NCI-H2107 (cell line): ENCODE measurements at regions not wholly inside any gene's neighbourhood (a gene's known extent, or its start where the extent isn't known, plus 50 kb on each side); places are given as distances from the start of the nearest gene placed in this dataset.
"Not testable (repeated sequence)": the region's sequence is repeated elsewhere in the genome, so short reads cannot be mapped to it uniquely, and the experiment has no call there.

ENCODE experiments used
- DNase-seq: peaks from one replicate; lab custom pipeline; 2025; lab: John Stamatoyannopoulos, UW

DNA sequence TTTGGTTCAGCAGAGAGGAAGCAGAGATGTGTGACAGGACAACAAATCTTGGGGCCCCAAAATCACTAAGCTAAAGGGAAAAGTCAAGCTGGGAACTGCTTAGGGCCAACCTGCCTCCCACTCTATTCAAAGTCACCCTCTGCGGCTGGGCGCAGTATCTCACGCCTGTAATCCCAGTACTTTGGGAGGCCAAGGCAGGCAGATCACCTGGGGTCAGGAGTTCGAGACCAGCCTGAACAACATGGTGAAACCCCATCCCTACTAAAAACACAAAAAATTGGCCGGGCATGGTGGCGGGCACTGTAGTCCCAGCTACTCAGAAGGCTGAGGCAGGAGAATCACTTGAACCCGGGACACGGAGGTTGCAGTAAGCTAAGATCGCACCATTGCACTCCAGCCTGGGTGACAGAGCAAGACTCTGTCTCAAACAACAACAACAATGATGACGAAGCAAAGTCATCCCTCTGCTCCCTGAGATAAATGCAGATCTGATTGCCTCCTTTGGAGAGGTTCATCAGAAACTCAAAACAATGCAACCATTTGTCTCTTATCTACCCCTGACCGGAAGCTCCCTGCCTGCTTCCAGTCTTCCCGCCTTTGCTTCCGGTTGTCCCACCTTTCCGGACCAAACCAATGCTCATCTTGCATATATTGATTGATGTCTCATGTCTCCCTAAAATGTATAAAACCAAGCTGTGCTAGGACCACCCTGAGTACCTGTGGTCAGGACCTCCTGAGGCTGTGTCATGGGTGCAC lies 136.4 kb upstream of the AFDN start:
- DNase-seq, result not testable (repeated sequence)

DNA sequence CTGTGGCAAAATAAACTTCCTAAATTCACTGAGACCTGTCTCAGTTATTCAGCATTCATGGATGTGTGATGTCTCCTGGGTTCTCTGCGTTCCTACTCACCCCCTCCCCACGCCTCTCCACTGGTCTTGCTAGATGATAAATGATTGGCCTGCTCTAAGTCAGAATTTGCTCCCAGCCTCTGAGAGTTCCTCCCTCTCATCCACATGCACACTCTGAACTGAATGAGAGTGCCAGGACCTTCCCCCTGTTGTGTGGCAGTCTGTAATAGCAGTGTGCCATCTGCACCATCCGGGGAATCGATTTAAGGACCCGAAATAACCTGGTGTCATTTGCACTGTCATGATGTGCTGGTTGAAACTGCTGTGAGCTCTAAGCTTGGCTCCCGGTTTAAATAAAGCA lies 135.8 kb upstream of the AFDN start:
- no peak for DNase-seq

DNA sequence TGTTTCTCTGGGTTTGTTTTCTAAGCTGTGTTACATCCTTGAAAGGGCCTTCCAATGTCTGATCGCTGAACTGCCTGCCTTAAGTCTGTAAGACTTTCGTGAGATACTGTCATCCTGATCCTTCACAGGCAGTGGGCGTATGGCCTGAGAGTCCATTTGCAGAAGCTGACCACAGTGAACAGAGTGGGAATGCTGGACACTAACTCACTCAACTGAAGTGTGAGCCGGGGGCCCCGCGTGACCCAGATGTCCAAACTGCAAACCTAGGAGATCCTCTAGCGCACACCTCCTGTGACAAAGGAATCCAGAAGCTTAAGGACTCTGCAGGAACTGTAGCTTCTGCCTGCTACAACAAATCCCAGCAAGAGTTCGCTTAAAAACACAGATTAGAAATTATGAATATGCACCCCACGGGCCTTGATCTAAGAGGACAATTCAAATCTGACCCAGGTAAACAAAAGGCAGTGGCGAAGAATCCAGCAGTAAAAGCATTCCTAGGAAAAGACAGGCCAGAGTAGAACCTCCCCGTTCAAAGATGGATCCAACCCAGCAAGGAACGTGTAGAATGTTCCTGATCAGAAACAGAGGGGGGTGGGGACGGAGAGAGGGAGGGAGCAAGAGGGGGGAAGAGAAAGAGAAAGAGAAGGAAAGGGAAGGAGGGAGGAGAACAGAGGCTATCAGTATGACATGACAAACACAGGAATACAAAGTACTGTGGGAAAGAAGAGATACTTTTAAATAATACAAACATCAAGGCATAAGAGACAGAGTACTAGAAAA lies 135.0 kb upstream of the AFDN start:
- DNase-seq, result no peak

DNA sequence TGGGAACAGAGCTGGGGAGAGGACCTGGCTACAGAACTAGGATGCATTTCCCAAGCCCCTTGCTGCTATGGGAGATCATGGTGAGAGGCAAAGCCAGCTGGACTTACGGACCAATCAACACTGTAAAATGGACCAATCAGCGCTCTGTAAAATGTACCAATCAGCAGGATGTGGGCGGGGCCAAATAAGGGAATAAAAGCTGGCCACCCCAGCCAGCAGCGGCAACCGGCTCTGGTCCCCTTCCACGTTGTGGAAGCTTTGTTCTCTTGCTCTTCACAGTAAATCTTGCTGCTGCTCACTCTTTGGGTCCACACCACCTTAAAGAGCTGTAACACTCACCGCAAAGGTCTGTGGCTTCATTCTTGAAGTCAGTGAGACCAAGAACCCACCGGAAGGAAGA lies 133.2 kb upstream of the AFDN start:
- DNase-seq, result not testable (repeated sequence)

DNA sequence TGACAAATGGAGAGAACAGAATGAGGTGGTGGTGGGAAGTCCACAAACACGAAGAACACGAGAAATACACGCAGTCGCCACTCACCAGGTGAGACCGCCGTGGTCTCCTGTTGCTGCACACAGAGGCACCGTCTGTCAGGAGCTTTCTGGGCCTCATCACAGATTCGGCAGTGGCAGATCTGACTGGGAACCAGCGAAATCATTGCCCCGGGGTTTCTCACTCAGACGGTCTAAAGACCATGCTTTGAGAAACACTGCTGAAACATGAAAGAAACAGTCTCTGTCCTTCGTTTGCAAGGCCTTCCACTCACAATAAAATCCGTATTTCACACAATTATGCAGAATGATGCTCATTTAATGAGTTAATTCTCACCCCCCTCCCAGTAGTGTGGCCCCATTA lies 130.9 kb upstream of the AFDN start:
- DNase-seq, result no peak

DNA sequence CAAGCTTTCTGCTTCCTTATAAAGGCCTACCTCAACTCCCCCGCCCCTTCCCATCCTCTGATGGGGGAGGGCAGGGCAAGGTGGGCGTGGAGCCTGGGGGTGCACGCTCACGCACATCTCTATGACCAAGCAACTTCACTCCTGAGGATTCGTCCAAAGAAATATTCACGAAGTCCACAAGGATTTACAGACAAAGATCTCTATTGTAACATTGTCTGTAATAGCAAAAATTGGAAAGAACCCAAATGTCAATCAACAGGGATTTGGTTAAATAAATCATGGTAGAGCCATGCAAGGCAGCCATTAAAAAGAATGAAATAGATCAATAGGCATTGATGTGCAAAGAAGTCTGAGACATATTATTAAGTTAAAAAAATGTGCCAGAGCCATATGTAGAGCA lies 130.4 kb upstream of the AFDN start:
- no peak for DNase-seq

DNA sequence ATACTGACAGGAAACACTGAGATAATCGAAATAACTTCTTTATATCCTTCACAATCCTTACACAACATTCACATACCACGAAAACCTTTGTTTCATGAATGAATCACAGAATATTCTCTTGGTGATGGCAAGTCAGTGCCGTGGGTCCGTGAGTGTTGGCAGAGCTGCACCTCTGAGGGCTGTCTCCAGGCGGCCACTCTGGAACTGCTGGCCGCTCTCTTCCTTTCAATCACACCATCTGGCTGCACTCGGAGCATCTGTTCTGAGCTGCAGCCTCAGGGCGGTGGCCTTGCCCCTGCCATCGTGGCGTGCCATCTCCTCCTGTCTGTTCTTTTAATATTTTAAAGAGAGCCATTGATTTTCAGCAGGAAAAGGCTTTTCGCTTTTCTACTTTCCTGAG lies 129.4 kb upstream of the AFDN start:
- DNase-seq, result no peak

DNA sequence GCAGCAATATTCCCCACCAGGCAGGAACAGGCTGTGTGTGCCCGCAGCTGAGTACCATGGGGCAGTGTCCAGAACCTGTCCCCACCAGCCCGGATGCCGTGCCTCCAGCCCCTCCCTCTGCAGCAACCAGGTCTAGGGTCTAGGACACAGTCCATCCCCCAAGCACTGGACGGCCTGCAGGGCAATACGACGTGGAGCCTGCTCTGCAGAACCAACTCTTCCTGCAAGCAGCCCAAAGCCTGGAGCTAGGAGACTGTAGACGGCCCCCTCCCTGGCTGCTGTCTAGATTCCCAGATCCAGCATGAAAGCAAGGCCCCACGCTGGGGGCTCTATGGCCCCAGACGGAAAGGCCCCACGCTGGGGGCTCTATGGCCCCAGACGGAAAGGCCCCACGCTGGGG lies 128.2 kb upstream of the AFDN start:
- DNase-seq, result no peak

DNA sequence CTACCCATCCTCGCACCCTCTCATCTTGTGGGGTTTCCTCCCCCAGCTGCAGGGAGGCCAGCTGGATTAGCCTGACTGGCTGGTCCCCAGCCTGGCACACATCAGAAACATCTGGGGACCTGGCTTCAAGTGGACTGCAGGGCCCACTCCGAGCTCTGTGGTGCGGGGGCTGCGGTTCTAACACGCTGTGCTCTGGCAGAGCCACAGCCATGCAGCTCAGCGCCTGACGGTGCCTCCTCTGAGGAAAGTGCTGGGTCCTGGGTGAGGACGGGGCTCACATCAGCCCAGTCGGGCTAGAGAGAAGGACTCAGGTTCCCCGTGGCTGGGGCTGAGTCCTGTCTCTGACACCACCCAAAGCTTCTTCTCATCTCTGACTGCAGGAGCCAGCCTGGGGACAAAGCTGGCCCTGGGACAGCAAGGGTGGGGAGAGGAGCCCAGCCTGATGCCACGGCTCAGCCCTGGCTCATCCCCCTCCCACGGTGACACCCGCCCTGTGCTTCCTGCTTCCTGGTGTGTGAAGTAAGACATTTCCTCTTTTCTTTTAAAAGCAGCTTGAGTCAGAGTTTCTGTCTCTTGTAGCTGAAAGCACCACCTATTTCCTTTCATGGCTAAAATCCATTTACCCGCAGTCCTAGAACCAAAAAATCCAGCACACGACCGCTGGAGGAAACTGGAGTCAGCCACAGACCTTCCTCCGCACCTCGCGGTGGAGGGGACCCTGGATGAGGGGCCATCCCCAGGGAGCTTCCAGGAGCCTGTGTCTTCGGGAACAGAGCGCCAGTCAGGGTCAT lies 127.4 kb upstream of the AFDN start:
- DNase-seq, result no peak

DNA sequence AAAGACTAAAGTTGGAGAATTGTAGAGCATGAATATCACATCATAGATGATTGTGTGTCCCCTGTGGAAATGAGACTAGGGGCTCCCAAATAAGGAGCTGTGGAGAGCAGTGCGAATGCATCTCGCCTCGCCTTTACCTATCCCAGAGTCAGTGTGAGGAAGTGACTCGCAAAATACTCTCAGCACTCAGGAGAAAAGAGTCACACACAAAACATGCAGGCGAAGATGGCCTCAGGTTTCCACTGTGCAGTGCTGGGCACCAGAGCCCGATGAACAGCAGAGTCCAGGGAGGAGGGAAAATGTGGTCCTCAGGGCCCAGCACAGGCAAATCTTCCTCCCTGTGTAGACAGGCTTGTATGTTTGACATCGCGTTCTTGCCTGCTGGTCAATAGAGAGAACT lies 126.5 kb upstream of the AFDN start:
- DNase-seq, result no peak

DNA sequence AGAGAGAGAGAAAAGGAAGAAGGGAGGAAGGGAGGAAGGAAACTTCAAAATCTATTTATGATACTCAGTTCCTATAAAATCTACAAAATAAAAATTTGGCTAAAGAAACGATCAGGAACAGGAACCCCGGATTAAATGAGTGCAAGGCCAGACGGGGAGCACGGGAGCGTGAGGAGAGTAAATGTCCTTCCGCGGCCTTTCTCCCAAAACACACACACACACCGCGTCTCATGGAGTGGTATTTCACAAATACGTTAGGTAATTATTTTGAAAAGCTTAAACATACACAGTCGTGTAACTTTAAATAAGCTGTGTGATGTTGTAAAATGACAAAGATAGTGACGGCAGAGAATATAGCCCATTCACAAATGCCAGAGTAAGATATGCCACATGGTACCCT lies 125.7 kb upstream of the AFDN start:
- DNase-seq, result no peak

DNA sequence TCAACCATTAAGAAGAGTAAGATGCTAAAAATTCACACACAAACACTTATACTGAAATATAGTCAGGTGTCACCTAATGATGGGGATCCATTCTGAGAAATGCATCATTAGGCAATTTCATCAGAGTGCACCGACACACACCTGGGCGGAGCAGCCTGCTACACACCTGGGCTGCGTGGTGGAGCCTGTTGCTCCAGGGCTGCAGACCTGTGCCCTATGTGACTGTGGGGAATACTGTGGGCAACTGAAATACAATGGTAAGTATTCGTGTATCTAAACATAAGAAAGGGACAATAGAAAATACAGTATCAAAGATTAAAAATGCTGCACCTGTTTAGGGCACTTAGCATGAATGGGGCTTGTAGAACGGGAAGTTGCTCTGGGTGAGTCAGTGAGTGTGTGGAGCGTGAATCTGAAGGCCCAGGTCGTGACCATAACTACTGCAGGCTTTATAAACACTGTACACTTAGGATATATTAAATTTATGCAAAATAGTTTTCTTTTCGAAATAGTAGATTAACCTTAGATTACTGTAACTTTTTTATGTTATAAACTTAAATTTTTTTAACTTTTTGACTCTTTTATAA lies 124.4 kb upstream of the AFDN start:
- DNase-seq, result no peak

DNA sequence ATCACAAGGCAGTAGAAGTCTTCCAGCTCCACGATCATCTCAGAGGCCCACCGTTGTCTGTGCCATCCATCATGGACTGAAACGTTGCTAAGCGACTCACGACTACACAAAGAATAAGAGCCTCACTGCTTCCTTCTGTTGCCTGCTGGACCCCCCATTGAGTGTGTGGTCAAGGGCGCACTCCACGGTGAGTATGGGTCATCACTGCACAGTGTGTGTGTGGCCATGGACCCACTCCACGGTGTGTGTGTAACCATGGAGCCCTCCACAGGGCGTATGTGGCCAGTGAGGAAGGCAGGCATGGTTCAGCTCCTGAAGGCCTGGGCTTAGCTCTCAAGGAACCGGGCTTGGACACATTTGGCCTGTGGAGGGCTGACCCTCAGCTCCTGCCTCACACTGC lies 123.4 kb upstream of the AFDN start:
- no peak for DNase-seq

DNA sequence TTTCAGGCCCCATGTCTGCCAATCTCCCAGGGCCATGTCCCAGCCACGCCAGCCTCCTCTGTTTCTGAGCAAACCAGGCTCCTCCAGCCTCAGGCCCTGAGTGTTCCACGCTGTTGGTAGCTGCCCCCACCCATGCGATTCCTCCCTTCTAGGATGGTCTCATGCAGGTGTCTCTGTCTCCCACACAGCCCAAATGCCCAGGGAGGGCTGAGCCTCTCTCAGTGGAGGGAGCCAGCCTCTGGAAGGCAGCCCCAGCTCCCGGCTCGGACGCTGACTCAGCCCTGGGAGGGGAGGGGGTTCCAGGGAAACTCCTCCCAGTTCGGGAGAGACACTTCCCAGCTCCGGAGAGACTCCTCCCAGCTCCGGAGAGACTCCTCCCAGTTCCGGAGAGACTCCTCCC lies 122.9 kb upstream of the AFDN start:
- DNase-seq, result no peak

DNA sequence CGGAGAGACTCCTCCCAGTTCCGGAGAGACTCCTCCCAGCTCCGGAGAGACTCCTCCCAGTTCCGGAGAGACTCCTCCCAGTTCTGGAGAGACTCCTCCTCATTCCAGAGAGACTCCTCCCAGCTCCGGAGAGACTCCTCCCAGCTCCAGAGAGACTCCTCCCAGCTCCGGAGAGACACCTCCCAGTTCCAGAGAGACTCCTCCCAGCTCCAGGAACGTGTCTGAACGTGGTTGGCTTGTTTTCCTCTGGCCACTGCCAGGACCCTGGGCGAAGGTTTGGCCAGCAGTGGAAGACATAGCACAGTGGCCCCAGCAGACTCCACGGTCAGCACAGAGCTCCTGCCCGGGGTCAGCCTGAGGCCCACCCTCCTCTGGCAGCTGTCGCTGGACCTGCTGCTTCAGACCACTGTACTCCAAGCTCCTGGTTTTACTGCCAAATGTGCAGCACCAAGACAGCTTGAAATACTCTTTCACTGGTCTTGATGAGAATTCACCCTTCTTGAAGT lies 122.3 kb upstream of the AFDN start:
- no peak for DNase-seq

DNA sequence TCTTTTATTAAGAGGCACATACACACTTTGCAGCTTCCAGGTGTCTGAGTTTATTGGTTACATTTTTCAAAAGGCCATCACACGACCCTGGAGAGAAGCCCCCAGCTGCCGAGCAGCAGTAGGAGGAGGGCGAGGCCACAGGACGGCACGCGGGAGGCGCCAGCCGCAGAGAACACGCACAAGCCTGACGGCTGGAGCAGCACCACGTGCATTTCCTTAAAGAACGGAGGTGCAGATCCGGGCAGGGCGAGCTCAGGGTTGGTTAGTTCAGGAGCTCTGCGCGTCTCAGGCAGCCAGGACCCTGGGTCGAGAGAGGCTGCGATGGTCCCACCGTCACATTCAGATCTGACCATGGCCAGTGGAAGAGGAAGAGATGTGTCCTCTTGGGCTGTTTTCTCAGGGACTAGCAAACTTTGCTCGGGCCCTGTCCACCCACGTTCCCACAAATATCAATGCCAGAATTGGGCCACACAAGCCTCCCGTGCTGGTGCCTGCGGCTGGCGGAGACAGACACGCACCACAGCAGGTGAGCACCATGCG lies 121.4 kb upstream of the AFDN start:
- DNase-seq, result no peak

DNA sequence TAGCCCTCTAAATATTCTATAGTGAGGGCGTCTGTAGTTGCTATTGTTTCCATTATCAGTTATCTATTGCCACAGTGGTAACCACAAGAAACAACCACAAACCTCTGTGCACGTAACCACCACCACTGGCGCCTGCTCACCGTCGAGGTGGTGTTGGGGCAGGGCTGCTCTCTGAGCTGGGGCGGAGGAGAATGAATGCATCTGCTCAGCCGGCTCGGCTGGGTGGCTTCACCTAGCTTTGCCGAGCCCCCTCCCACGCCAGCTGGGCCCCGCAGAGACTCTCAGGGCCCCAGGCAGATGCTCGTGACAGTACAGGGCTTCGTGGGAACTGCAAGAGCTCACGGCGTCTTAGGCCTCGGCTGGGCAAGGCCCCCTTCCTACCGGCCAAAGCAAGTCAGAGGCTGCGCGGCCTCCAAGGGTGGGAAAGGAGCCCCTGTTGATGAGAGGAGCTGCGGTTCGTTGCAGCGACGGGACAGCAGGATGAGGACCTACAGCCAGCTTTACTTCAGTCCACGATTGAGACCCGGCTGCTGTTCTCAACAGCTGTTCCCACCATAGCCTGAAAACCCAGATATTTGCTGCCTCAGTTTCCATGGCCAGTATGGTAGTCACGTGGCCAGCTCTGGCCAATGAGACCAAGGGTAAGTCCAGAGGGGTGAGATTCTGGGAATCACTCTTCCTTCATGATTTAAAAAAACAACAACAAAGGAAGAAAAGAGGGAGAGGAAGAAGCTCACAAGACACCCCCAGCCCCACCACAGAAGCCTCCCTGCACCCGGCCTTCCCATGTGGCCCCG lies 120.2 kb upstream of the AFDN start:
- DNase-seq, result peak; percentile 24

DNA sequence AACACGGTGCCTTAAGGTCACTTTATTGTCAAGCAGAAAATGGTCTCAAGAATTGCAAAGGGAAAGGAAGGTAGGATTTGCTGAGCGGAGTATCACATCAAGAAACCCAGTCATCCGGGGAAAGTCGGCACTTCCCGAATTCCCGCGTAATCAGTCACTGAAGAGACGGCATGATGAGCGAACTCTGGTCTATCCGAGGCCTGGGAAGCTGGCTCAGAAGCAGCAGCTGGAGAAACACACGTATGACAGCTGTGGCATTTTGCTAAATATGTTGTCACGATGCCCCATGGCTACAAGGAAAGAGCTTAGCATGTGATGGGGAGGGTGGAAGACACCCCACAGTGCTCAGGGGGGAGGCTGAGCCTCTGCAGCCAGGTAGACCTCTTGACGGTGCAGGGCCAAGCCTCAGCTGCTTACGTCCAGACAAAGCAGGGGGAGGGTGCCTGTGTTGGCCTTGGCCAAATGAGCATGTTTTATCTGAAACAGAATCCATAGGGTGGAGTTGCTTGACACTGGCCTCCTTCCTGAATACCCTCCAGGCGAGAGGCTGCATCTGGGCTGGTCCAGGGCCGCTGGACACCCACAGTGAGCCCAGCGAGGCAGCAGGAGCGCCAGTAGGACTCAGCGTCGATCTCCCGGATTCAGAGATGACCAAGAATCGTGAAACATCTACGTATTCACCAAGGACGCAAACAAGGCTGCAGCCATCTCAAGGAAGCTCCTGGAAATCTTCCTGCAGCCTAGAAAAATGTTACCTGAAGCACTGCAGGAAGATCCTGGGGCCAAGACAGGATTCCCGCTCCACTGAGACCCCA lies 118.8 kb upstream of the AFDN start:
- no peak for DNase-seq

DNA sequence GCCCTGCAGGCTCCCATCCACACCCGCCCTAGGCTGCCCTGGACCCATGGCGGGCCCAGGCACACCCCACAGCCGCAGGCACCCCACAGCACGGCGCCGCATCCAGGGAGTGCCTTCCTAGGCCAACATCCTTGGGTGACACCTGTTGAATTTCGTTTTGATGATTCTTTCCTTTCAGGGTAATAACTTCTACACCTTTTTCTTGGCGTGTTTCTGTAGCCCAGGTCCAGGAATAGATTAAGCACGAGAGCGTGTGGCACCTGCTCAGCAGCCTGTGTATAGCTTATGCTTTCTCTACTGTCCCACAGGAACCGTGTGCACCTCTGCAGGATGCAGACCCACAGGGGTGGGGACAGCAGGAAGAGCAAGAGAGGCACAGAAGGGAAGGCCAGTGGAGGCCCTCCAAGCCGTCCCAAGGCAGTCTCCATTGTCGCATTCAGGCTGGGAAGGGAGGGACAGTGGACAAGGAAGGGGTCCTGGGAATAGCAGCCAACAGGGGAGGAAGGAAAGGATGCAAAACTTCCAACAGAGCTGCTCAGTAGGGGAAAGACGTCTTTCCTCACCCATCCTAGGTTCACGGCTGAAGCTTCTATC lies 118.1 kb upstream of the AFDN start:
- no peak for DNase-seq

DNA sequence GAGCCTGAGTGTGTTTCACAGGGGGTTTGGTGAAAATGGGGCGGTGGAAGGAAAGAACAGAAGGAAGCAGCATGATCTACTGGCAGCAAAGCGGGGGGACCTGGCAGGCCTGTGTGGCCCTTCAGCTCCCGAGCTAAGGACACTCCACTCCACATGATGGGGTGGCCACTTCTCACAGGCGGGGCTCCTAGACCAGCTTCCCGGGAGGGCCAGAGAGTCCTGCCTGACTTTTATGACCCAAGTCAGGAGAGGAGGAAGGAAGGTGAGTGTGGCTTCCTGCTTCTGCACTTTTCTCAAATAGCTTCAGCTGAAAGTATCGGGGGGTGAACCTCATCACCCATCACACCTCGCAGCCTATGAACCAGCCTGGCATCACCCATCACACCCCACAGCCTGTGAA lies 117.5 kb upstream of the AFDN start:
- DNase-seq, result no peak
